GM12878 (cell line): ENCODE measurements at regions not wholly inside any gene's neighbourhood (a gene's known extent, or its start where the extent isn't known, plus 50 kb on each side); places are given as distances from the start of the nearest gene placed in this dataset.

Source experiments
- ATAC-seq: fragments of 200-7000 bp; cut with Tn5 transposase; 3 replicates; pipeline ENCODE4 v1.9.1; 2020; ENCODE audit warnings: mild to moderate bottlenecking, moderate library complexity
- BruUV-seq: library from RNA; stranded (reverse); fragments of 400-500 nt; replicated peaks from 2 replicates; lab custom pipeline; 2021; lab: Mats Ljungman, UMichigan
- CTCF ChIA-PET: fragments of 300-600 bp; sonication (Branson Sonifier 250); formaldehyde crosslinking; extraction: SDS; loops from one replicate; lab custom pipeline; 2021; ENCODE audit warnings: inconsistent platforms; lab: Yijun Ruan, JAX
- POLR2A ChIA-PET: fragments of 350-600 bp; formaldehyde crosslinking; extraction: SDS; loops from one replicate; lab custom pipeline; 2021; ENCODE audit warnings: inconsistent platforms; lab: Charles Lee
- RAD21 ChIA-PET: fragments of 300-600 bp; sonication (Branson Sonifier 250); formaldehyde crosslinking; loops from one replicate; lab custom pipeline; 2023; ENCODE audit warnings: antibody characterized with exemption; ENCODE audit not compliant: unreplicated experiment; lab: Charles Lee
- SMC1A ChIA-PET: fragments of 300-600 bp; sonication (Branson Sonifier 250); formaldehyde crosslinking; loops from one replicate; lab custom pipeline; 2023; ENCODE audit not compliant: unreplicated experiment, uncharacterized antibody; lab: Charles Lee
- DNase-seq: peaks from one replicate; pipeline ENCODE4 v3.0.0-alpha.2; 2011; ENCODE audit warnings: low read depth, low spot score
- FAIRE-seq: peaks from 3 replicates; lab custom pipeline; 2011; peaks lifted over from hg19 to GRCh38; lab: Jason Lieb, UNC
- H2AFZ ChIP-seq: 2 replicates; pipeline ENCODE4 v1.6.0; 2011; ENCODE audit warnings: low read depth, low read length, control low read depth; ENCODE audit not compliant: control insufficient read depth
- H3K27ac ChIP-seq: 2 replicates; pipeline ENCODE4 v1.5.1; 2011; ENCODE audit warnings: control low read depth; ENCODE audit not compliant: control insufficient read depth, insufficient read depth
- H3K27me3 ChIP-seq, 2 experiments: replicated peaks in 1 of 2; 2 replicates each; pipeline versions ENCODE4 v1.6.0 to v1.6.1; 2011; ENCODE audit warnings: low read length in 1 of 2; ENCODE audit not compliant: control insufficient read depth in 2 of 2, insufficient read depth in 2 of 2
- H3K36me3 ChIP-seq, 2 experiments: 2 replicates each; pipeline ENCODE4 v1.5.1; 2011; ENCODE audit warnings: low read length in 1 of 2; ENCODE audit not compliant: control insufficient read depth in 2 of 2, insufficient read depth in 2 of 2
- H3K4me1 ChIP-seq: 2 replicates; pipeline ENCODE4 v1.6.1; 2011; ENCODE audit warnings: mild to moderate bottlenecking, low read length, moderate library complexity, mixed read lengths; ENCODE audit not compliant: control insufficient read depth, insufficient read depth
- H3K4me2 ChIP-seq: 2 replicates; pipeline ENCODE4 v1.6.0; 2011; ENCODE audit warnings: control low read depth; ENCODE audit not compliant: control insufficient read depth, insufficient read depth
- H3K4me3 ChIP-seq: fragments of 200-600 bp; sonication (generic); 2 replicates; pipeline ENCODE4 v1.5.1; 2016
- H3K79me2 ChIP-seq: 2 replicates; pipeline ENCODE4 v1.6.0; 2011; ENCODE audit warnings: low read length; ENCODE audit not compliant: control insufficient read depth, insufficient read depth
- H3K9ac ChIP-seq: 2 replicates; pipeline ENCODE4 v1.8.0; 2011; ENCODE audit warnings: low read length, control low read depth, mixed read lengths; ENCODE audit not compliant: control insufficient read depth, insufficient read depth
- H3K9me3 ChIP-seq: replicated peaks from 3 replicates; pipeline ENCODE4 v1.5.1; 2011; ENCODE audit warnings: mild to moderate bottlenecking, low read length; ENCODE audit not compliant: control insufficient read depth, insufficient read depth
- H4K20me1 ChIP-seq: 2 replicates; pipeline ENCODE4 v1.6.0; 2011; ENCODE audit not compliant: control insufficient read depth, insufficient read depth
- BCL11A ChIP-seq: IDR thresholded peaks from 2 replicates; pipeline ENCODE4 v1.6.1; 2011; ENCODE audit warnings: low read depth, low read length
- CEBPB ChIP-seq, 2 experiments: fragments of 150-350 bp in 1 of 2; IDR thresholded peaks; 2 replicates each; pipeline ENCODE4 v1.6.1; 2012 to 2014; ENCODE audit warnings: low read depth in 2 of 2, low read length in 2 of 2, borderline replicate concordance in 1 of 2, inconsistent platforms in 1 of 2
- CUX1 ChIP-seq: IDR thresholded peaks from 2 replicates; pipeline ENCODE4 v1.6.1; 2012; ENCODE audit warnings: improper control_type of control experiment, low read depth, low read length; ENCODE audit not compliant: insufficient replicate concordance
- KDM1A ChIP-seq: fragments of 200-600 bp; sonication (generic); IDR thresholded peaks from 2 replicates; pipeline ENCODE4 v1.6.1; 2016; ENCODE audit warnings: borderline replicate concordance
- MTA3 ChIP-seq: IDR thresholded peaks from 2 replicates; pipeline ENCODE4 v1.6.1; 2012; ENCODE audit warnings: low read length, inconsistent platforms, borderline replicate concordance
- MYC ChIP-seq: IDR thresholded peaks from 2 replicates; pipeline ENCODE4 v1.6.1; 2011; ENCODE audit warnings: mild to moderate bottlenecking, low read length, moderate library complexity, inconsistent platforms; ENCODE audit not compliant: insufficient read depth, insufficient replicate concordance, insufficient read length, severe bottlenecking
- PAX8 ChIP-seq: fragments of 450-650 bp; IDR thresholded peaks from 2 replicates; pipeline ENCODE4 v1.6.1; 2017; ENCODE audit warnings: mild to moderate bottlenecking, moderate library complexity
- RBBP5 ChIP-seq: fragments of 200-600 bp; sonication (generic); conservative IDR thresholded peaks from 2 replicates; pipeline ENCODE4 v1.6.1; 2016
- ZNF24 ChIP-seq: fragments of 450-650 bp; IDR thresholded peaks from 2 replicates; pipeline ENCODE4 v1.6.1; 2017; ENCODE audit warnings: antibody characterized with exemption, mild to moderate bottlenecking
- ZNF687 ChIP-seq: fragments of 450-650 bp; IDR thresholded peaks from 2 replicates; pipeline ENCODE4 v1.6.1; 2017; ENCODE audit warnings: mild to moderate bottlenecking, moderate library complexity
- WGBS: methylation state at CpG from one replicate; pipeline ENCODE4 v1.1.6; 2016; ENCODE audit warnings: low lambda C conversion rate; ENCODE audit not compliant: insufficient replicate concordance, insufficient coverage; ENCODE audit errors: missing lambda C conversion rate; 5-methylcytosine and 5-hydroxymethylcytosine counted together
- in situ Hi-C: fragments of 300-500 bp; cut with MboI; formaldehyde crosslinking; loops from 9 replicates; pipeline ENCODE4 v1.14.3; 2018; ENCODE audit warnings: mixed read lengths
- intact Hi-C: fragments of 100-400 bp; cut with micrococcal nuclease; formaldehyde crosslinking; loops from one replicate; pipeline ENCODE4 v1.14.2; 2022; ENCODE audit not compliant: unreplicated experiment
- TF ChIP-seq, protein P1 (sequence below): IDR thresholded peaks from 2 replicates; pipeline ENCODE4 v1.6.1; 2011; ENCODE audit warnings: low read depth, mild to moderate bottlenecking, low read length, moderate library complexity, borderline replicate concordance; ENCODE audit errors: extremely low read depth
- TF ChIP-seq, protein P2 (sequence below): IDR thresholded peaks from 2 replicates; pipeline ENCODE4 v1.6.1; 2011; ENCODE audit warnings: borderline replicate concordance, low read depth, mild to moderate bottlenecking, moderate library complexity, mixed read lengths, low read length; ENCODE audit not compliant: insufficient read depth; ENCODE audit errors: extremely low read length
- TF ChIP-seq, protein P3 (sequence below): fragments of 450-650 bp; IDR thresholded peaks from 2 replicates; pipeline ENCODE4 v1.6.1; 2016; ENCODE audit warnings: mild to moderate bottlenecking

GRCh38 chr18:25590456-25590855 lies 238.5 kb upstream of the ZNF521 start:
- ChIA-PET POLR2A (no interaction called here), SMC1A (no interaction called here)
- no peak for TF ChIP-seq MTA3
- TF ChIP-seq CUX1: no peak
- no peak for TF ChIP-seq CEBPB (IDR thresholded peaks at IDR 0.05; ENCODE audit: borderline replicate concordance in 1 of 2, low read depth in 2 of 2, low read length in 2 of 2)
- TF ChIP-seq RBBP5: no peak
- TF ChIP-seq ZNF687: no peak
- TF ChIP-seq, protein P1, sequence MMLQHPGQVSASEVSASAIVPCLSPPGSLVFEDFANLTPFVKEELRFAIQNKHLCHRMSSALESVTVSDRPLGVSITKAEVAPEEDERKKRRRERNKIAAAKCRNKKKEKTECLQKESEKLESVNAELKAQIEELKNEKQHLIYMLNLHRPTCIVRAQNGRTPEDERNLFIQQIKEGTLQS: no peak
- TF ChIP-seq, protein P2, sequence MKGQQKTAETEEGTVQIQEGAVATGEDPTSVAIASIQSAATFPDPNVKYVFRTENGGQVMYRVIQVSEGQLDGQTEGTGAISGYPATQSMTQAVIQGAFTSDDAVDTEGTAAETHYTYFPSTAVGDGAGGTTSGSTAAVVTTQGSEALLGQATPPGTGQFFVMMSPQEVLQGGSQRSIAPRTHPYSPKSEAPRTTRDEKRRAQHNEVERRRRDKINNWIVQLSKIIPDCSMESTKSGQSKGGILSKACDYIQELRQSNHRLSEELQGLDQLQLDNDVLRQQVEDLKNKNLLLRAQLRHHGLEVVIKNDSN: no peak
- TF ChIP-seq PAX8: no peak
- TF ChIP-seq, protein P3, sequence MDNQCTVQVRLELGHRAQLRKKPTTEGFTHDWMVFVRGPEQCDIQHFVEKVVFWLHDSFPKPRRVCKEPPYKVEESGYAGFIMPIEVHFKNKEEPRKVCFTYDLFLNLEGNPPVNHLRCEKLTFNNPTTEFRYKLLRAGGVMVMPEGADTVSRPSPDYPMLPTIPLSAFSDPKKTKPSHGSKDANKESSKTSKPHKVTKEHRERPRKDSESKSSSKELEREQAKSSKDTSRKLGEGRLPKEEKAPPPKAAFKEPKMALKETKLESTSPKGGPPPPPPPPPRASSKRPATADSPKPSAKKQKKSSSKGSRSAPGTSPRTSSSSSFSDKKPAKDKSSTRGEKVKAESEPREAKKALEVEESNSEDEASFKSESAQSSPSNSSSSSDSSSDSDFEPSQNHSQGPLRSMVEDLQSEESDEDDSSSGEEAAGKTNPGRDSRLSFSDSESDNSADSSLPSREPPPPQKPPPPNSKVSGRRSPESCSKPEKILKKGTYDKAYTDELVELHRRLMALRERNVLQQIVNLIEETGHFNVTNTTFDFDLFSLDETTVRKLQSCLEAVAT: no peak
- no peak for TF ChIP-seq KDM1A
- no peak for TF ChIP-seq ZNF24
- TF ChIP-seq BCL11A: no peak
- no peak for TF ChIP-seq MYC

More at GRCh38 chr18:25590456-25590855, 238.5 kb upstream of the ZNF521 start:
- Histone ChIP-seq H3K79me2 (no peaks in the 10 kb centered on the region), H3K4me1 (no peaks in the 10 kb centered on the region), H4K20me1 (no peaks in the 10 kb centered on the region), H3K9me3 (no peaks in the 10 kb centered on the region), H3K9ac (no peak overlapping the region), H3K4me2 (no peak overlapping the region), H3K4me3 (no peak overlapping the region), H2AFZ (no peak overlapping the region), H3K36me3 (no peaks in the 10 kb centered on the region), H3K27ac (no peak overlapping the region), H3K27me3 (no peaks in the 10 kb centered on the region)
- intact Hi-C loops: no loop called here
- RAD21 ChIA-PET: no interaction called here
- 42% methylated on average over 8 of the region's 8 CpGs for WGBS
- FAIRE-seq (no peak), DNase-seq (no peak), ATAC-seq (no peak)
- in situ Hi-C loops: no loop called here
- BruUV-seq: no TSS peak
- CTCF ChIA-PET: no interaction called here
